Lower leg skin (tissue), 3 donors: ENCODE measurements at regions not wholly inside any gene's neighbourhood (a gene's known extent, or its start where the extent isn't known, plus 50 kb on each side); places are given as distances from the start of the nearest gene placed in this dataset.

Experiments
- CTCF ChIP-seq, 3 donors: fragments of 450-650 bp; IDR thresholded peaks; one replicate each; pipeline ENCODE4 v1.5.1; 2016; ENCODE audit warnings: antibody characterized with exemption in 3 of 3, mild to moderate bottlenecking in 3 of 3, moderate library complexity in 2 of 3
- POLR2A ChIP-seq, 2 donors: fragments of 450-650 bp; IDR thresholded peaks; one replicate each; pipeline ENCODE4 v1.6.1; 2016 to 2017; ENCODE audit warnings: antibody characterized with exemption in 2 of 2, mild to moderate bottlenecking in 1 of 2, moderate library complexity in 1 of 2

DNA sequence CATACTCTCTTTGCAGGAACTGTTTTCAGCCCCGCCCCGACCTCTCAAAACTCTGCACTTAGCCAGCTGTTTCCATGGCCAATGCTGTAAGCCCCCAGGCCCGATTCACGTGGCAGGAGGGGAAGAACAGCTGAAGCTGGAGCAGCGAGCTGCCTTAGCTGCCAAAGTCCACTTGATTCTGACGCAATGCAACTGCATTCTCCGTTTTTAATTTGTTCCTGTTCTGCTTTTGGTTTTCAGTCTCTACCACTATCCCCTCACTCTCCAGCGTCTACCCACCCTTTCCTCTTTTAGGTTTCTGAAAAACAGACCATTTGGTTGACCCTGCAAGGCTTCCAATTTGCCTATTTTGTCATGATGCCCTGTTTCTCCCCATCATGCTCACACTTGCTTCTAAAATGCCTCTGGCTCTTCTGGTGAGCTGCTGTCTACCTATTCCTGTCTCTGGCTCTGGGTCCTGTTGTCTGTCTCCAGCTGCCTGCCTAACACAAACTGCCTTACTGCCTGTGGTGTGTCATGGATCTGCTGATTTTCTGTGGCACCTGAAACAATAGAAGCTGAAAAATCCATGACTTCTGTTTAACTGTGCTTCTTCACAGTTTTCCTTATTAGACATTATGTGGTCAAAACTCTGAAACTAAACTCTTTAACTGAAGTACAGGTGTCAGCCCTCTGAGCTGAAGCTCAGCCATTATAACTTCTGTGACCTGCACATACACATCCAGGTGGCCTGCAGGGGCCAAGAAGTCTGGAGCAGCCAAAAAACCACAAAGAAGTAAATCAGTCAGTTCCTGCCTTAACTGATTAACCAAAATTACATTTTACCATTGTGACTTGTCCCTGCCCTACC lies 160.5 kb upstream of the AGTR2 start:
- no peak for TF ChIP-seq CTCF (IDR thresholded peaks at IDR 0.05)
- TF ChIP-seq POLR2A (IDR thresholded peaks at IDR 0.05) = no peak
